Astrocyte (in vitro differentiated cells and primary cell): ENCODE measurements at regions not wholly inside any gene's neighbourhood (a gene's known extent, or its start where the extent isn't known, plus 50 kb on each side); places are given as distances from the start of the nearest gene placed in this dataset.

ENCODE experiments used
- DNase-seq: peaks from one replicate; pipeline ENCODE4 v3.0.0-alpha.2; 2010; ENCODE audit warnings: low read depth
- FAIRE-seq: peaks from 2 replicates; lab custom pipeline; 2011; peaks lifted over from hg19 to GRCh38; lab: Jason Lieb, UNC
- H2AFZ ChIP-seq: 2 replicates; pipeline ENCODE4 v1.6.0; 2012; ENCODE audit warnings: low read depth, low read length, inconsistent platforms
- H3K27ac ChIP-seq: 2 replicates; pipeline ENCODE4 v1.5.1; 2011; ENCODE audit warnings: low read depth, low read length, inconsistent platforms
- H3K27me3 ChIP-seq: 2 replicates; pipeline ENCODE4 v1.6.0; 2011; ENCODE audit warnings: low read length, inconsistent platforms; ENCODE audit not compliant: insufficient read depth
- H3K36me3 ChIP-seq: 2 replicates; pipeline ENCODE4 v1.5.1; 2011; ENCODE audit warnings: low read length, inconsistent platforms; ENCODE audit not compliant: insufficient read depth
- H3K4me1 ChIP-seq: 2 replicates; pipeline ENCODE4 v1.5.1; 2011; ENCODE audit warnings: low read length, inconsistent platforms; ENCODE audit not compliant: insufficient read depth
- H3K4me2 ChIP-seq: 2 replicates; pipeline ENCODE4 v1.6.0; 2012; ENCODE audit warnings: low read length, inconsistent platforms
- H3K4me3 ChIP-seq: 2 replicates; pipeline ENCODE4 v1.5.1; 2011; ENCODE audit warnings: low read depth, mild to moderate bottlenecking, low read length, inconsistent platforms; ENCODE audit not compliant: insufficient read depth
- H3K79me2 ChIP-seq: 2 replicates; pipeline ENCODE4 v1.6.0; 2012; ENCODE audit warnings: mild to moderate bottlenecking, low read length, inconsistent platforms; ENCODE audit not compliant: insufficient read depth
- H3K9ac ChIP-seq: 2 replicates; pipeline ENCODE4 v1.6.0; 2012; ENCODE audit warnings: mild to moderate bottlenecking, low read length, inconsistent platforms
- H3K9me3 ChIP-seq: 2 replicates; pipeline ENCODE4 v1.5.1; 2012; ENCODE audit warnings: low read depth, mild to moderate bottlenecking, low read length, inconsistent platforms; ENCODE audit not compliant: insufficient read depth
- H4K20me1 ChIP-seq: 2 replicates; pipeline ENCODE4 v1.6.0; 2012; ENCODE audit warnings: low read length, inconsistent platforms; ENCODE audit not compliant: insufficient read depth
- H3K27ac Mint-ChIP-seq: one replicate; pipeline ENCODE4 v1.8.0; 2021; ENCODE audit warnings: mild to moderate bottlenecking, mixed read lengths; ENCODE audit not compliant: unreplicated experiment
- H3K27me3 Mint-ChIP-seq: one replicate; pipeline ENCODE4 v1.8.0; 2021; ENCODE audit warnings: low read depth, mixed read lengths; ENCODE audit not compliant: unreplicated experiment
- H3K36me3 Mint-ChIP-seq: one replicate; pipeline ENCODE4 v1.8.0; 2021; ENCODE audit warnings: low read depth, mixed read lengths; ENCODE audit not compliant: unreplicated experiment
- H3K4me1 Mint-ChIP-seq: one replicate; pipeline ENCODE4 v1.8.0; 2021; ENCODE audit warnings: low read depth, mixed read lengths; ENCODE audit not compliant: unreplicated experiment
- H3K4me3 Mint-ChIP-seq: one replicate; pipeline ENCODE4 v1.8.0; 2021; ENCODE audit warnings: mild to moderate bottlenecking, moderate library complexity, mixed read lengths; ENCODE audit not compliant: unreplicated experiment
- H3K9me3 Mint-ChIP-seq: one replicate; pipeline ENCODE4 v1.8.0; 2021; ENCODE audit warnings: mild to moderate bottlenecking, mixed read lengths; ENCODE audit not compliant: unreplicated experiment
- EZH2 ChIP-seq: IDR thresholded peaks from 2 replicates; pipeline ENCODE4 v1.6.1; 2012; ENCODE audit warnings: mild to moderate bottlenecking, low read length, inconsistent platforms; ENCODE audit not compliant: insufficient read depth
- TF ChIP-seq, protein P1 (sequence below): IDR thresholded peaks from 2 replicates; pipeline ENCODE4 v1.5.1; 2011; ENCODE audit warnings: low read depth, mild to moderate bottlenecking, inconsistent platforms, low read length, moderate library complexity; ENCODE audit not compliant: insufficient read depth

DNA sequence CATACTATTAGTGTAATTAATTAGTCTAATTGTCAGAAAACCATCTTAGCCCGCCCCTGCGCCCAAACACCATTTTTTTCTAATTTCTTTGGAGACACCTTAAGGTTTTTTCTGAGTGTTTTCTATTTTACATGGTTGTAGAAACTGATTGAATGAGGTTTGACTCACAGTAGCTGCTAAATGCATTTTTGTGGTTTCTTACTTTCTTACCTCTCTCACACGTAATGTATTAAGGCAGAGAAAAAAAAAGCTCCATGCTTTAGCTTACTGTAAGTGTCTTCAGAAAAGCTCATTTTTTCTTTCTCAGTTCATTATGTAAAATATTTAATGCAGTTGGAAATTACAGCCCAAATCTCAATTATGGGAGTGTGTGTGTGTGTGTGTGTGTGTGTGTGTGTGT, 548.5 kb upstream of the LRRTM4 start:
- FAIRE-seq = no peak
- H3K27ac ChIP-seq = no peak overlapping the region
- no peaks in the 10 kb centered on the region for H3K9me3 ChIP-seq
- H2AFZ ChIP-seq = no peak overlapping the region
- Mint-ChIP-seq H3K9me3 (no peaks in the 10 kb centered on the region), H3K27ac (peak overlapping the region; percentile 5), H3K4me1 (peaks cover 12% of the 10 kb centered on the region), H3K4me3 (no peak overlapping the region), H3K27me3 (no peaks in the 10 kb centered on the region), H3K36me3 (no peaks in the 10 kb centered on the region)
- no peaks in the 10 kb centered on the region for H3K36me3 ChIP-seq
- H3K27me3 ChIP-seq = no peaks in the 10 kb centered on the region
- no peaks in the 10 kb centered on the region for H3K4me1 ChIP-seq
- DNase-seq = no peak
- no peaks in the 10 kb centered on the region for H3K79me2 ChIP-seq
- no peak overlapping the region for H3K9ac ChIP-seq
- H3K4me2 ChIP-seq = no peak overlapping the region
- no peak overlapping the region for H3K4me3 ChIP-seq
- TF ChIP-seq EZH2 = no peak
- TF ChIP-seq, protein P1, sequence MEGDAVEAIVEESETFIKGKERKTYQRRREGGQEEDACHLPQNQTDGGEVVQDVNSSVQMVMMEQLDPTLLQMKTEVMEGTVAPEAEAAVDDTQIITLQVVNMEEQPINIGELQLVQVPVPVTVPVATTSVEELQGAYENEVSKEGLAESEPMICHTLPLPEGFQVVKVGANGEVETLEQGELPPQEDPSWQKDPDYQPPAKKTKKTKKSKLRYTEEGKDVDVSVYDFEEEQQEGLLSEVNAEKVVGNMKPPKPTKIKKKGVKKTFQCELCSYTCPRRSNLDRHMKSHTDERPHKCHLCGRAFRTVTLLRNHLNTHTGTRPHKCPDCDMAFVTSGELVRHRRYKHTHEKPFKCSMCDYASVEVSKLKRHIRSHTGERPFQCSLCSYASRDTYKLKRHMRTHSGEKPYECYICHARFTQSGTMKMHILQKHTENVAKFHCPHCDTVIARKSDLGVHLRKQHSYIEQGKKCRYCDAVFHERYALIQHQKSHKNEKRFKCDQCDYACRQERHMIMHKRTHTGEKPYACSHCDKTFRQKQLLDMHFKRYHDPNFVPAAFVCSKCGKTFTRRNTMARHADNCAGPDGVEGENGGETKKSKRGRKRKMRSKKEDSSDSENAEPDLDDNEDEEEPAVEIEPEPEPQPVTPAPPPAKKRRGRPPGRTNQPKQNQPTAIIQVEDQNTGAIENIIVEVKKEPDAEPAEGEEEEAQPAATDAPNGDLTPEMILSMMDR = no peak
- no peaks in the 10 kb centered on the region for H4K20me1 ChIP-seq

DNA sequence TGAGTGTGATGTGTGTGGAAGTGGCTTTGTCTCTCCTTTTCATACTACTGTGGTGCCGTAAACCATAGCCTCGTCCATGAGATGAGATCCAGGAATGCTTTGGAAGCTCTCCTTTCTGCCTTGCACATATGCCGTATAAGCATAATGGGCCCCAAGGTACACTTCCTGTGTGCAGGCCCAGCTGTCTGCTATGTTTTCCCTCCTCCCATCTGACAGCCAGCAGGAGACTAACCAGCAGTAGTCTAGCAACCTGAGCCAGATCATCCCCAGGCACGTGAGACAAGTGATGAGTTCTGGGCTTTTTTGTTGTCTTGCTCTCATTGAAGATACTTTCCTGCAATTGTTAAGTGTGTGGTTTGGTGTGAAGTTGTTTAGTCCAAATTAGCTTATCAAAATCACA, 555.5 kb upstream of the LRRTM4 start:
- DNase-seq (no peak), FAIRE-seq (no peak)
- H3K4me3 ChIP-seq = no peak overlapping the region
- no peak overlapping the region for H3K4me2 ChIP-seq
- H3K4me3 Mint-ChIP-seq = no peak overlapping the region
- H3K27ac ChIP-seq = no peak overlapping the region
- H3K9me3 Mint-ChIP-seq = no peaks in the 10 kb centered on the region
- no peaks in the 10 kb centered on the region for H3K4me1 ChIP-seq
- no peaks in the 10 kb centered on the region for H3K36me3 ChIP-seq
- H3K27ac Mint-ChIP-seq = no peak overlapping the region
- H3K9me3 ChIP-seq = no peaks in the 10 kb centered on the region
- TF ChIP-seq, protein P1 = no peak
- TF ChIP-seq EZH2 = no peak
- H4K20me1 ChIP-seq = no peaks in the 10 kb centered on the region
- H3K36me3 Mint-ChIP-seq = no peaks in the 10 kb centered on the region
- no peaks in the 10 kb centered on the region for H3K4me1 Mint-ChIP-seq
- H3K9ac ChIP-seq = no peak overlapping the region
- H3K27me3 Mint-ChIP-seq = no peaks in the 10 kb centered on the region
- no peak overlapping the region for H2AFZ ChIP-seq
- H3K27me3 ChIP-seq = no peaks in the 10 kb centered on the region
- H3K79me2 ChIP-seq = no peaks in the 10 kb centered on the region

DNA sequence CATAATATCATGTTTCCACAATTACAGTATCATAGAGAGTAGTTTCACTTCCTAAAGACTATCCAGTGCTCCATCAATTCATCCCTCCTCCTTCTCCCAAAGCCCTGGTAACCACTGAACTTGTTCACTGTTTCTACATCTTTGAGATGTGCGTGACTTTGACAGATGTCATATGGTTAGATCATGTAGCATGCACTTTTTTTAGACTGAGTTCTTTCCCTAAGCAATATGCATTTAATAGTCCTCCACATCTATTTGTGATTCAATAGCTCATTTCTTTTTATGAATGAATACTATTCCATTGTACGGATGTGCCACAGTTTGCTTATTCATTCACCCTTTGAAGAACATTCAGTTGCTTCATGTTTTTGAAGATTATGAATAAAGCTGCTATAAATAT, 560.4 kb upstream of the LRRTM4 start:
- H3K36me3 ChIP-seq = no peaks in the 10 kb centered on the region

More for the DNA sequence above, 560.4 kb upstream of the LRRTM4 start:
- FAIRE-seq (no peak), DNase-seq (no peak)
- no peak overlapping the region for H3K4me3 Mint-ChIP-seq
- TF ChIP-seq, protein P1 = no peak
- TF ChIP-seq EZH2 = no peak
- Histone ChIP-seq H4K20me1 (no peaks in the 10 kb centered on the region), H3K27ac (no peak overlapping the region), H3K4me2 (no peak overlapping the region), H3K9me3 (no peaks in the 10 kb centered on the region), H3K9ac (no peak overlapping the region), H3K27me3 (no peaks in the 10 kb centered on the region), H3K4me3 (no peak overlapping the region), H3K79me2 (no peaks in the 10 kb centered on the region), H2AFZ (no peak overlapping the region), H3K4me1 (no peaks in the 10 kb centered on the region)
- H3K9me3 Mint-ChIP-seq = no peaks in the 10 kb centered on the region
- no peaks in the 10 kb centered on the region for H3K4me1 Mint-ChIP-seq
- no peaks in the 10 kb centered on the region for H3K36me3 Mint-ChIP-seq
- H3K27ac Mint-ChIP-seq = no peak overlapping the region
- H3K27me3 Mint-ChIP-seq = no peaks in the 10 kb centered on the region
